Prostate gland (tissue), 2 donors: ENCODE measurements at regions not wholly inside any gene's neighbourhood (a gene's known extent, or its start where the extent isn't known, plus 50 kb on each side); places are given as distances from the start of the nearest gene placed in this dataset.

Experiments used
- CTCF ChIP-seq, 4 experiments: fragments of 200-600 bp in 2 of 4; fragments of 450-650 bp in 2 of 4; sonication (generic) in 2 of 4; IDR thresholded peaks; 1 replicate in 3 of 4; 2 replicates in 1 of 4; pipeline ENCODE4 v1.5.1; 2016 to 2019; ENCODE audit warnings: antibody characterized with exemption in 4 of 4, mild to moderate bottlenecking in 2 of 4, moderate library complexity in 2 of 4
- POLR2A ChIP-seq: fragments of 450-650 bp; IDR thresholded peaks from one replicate; pipeline ENCODE4 v1.6.1; 2016; ENCODE audit warnings: antibody characterized with exemption, mild to moderate bottlenecking

GRCh38 chr18:78596794-78597345, 382.7 kb upstream of the SALL3 start:
- TF ChIP-seq CTCF (IDR thresholded peaks at IDR 0.05) (no peak), POLR2A (no peak)
